Right lobe of liver (tissue), 6 donors: ENCODE measurements at regions not wholly inside any gene's neighbourhood (a gene's known extent, or its start where the extent isn't known, plus 50 kb on each side); places are given as distances from the start of the nearest gene placed in this dataset.

Experiments used
- ATAC-seq, 4 donors: fragments of 200-7000 bp; cut with Tn5 transposase; one replicate each; pipeline ENCODE4 v1.9.1; 2020; ENCODE audit warnings: mild to moderate bottlenecking in 4 of 4, moderate library complexity in 4 of 4
- DNase-seq, 3 donors: peaks; one replicate each; pipeline ENCODE4 v3.0.0-alpha.2; 2020
- H3K27ac ChIP-seq, 3 donors: fragments of 200-600 bp; one replicate each; pipeline ENCODE4 v1.8.0; 2022
- H3K27me3 ChIP-seq, 2 donors: fragments of 200-600 bp; one replicate each; pipeline ENCODE4 v1.8.0; 2022
- H3K36me3 ChIP-seq, 4 donors: fragments of 200-600 bp; sonication (generic) in 1 of 4; one replicate each; pipeline versions ENCODE4 v1.5.1 to v1.8.0; 2017 to 2022; ENCODE audit warnings: control low read depth in 1 of 4
- H3K4me1 ChIP-seq, 4 donors: fragments of 200-600 bp; sonication (generic) in 1 of 4; one replicate each; pipeline versions ENCODE4 v1.5.1 to v1.8.0; 2017 to 2022; ENCODE audit warnings: control low read depth in 1 of 4
- H3K4me3 ChIP-seq, 3 donors: fragments of 200-600 bp; one replicate each; pipeline ENCODE4 v1.8.0; 2022
- H3K9me3 ChIP-seq, 4 donors: fragments of 200-600 bp; sonication (generic) in 1 of 4; one replicate each; pipeline versions ENCODE4 v1.5.1 to v1.8.0; 2017 to 2022; ENCODE audit warnings: control low read depth in 1 of 4
- POLR2A ChIP-seq: fragments of 450-650 bp; IDR thresholded peaks from one replicate; pipeline ENCODE4 v1.6.1; 2017; ENCODE audit warnings: antibody characterized with exemption, mild to moderate bottlenecking
- WGBS: methylation state at CpG from one replicate; pipeline ENCODE4 v1.1.6; 2018; ENCODE audit warnings: low coverage, low lambda C conversion rate; ENCODE audit not compliant: insufficient coverage; ENCODE audit errors: missing lambda C conversion rate; 5-methylcytosine and 5-hydroxymethylcytosine counted together
- intact Hi-C, 2 donors: fragments of 100-400 bp; cut with DNase I; formaldehyde crosslinking; loops; one replicate each; pipeline versions ENCODE4 v1.11.2 to v1.14.1; 2022
- TF ChIP-seq, protein P1 (sequence below), 4 donors: fragments of 200-600 bp in 3 of 4; fragments of 450-650 bp in 1 of 4; IDR thresholded peaks; one replicate each; pipeline versions ENCODE4 v1.5.1 to v1.8.0; 2016 to 2022; ENCODE audit warnings: antibody characterized with exemption in 4 of 4, mild to moderate bottlenecking in 2 of 4
- donor health status: DM: no; HTN: yes; CAD: no.
- donor health status: DM: no; HTN: no; CAD: no.
- donor health status: DM: no; HTN: no; CAD: no.
- donor health status: DM: no; HTN: yes; CAD: no.
- donor health status: DM: no; HTN: yes; CAD: no.

DNA sequence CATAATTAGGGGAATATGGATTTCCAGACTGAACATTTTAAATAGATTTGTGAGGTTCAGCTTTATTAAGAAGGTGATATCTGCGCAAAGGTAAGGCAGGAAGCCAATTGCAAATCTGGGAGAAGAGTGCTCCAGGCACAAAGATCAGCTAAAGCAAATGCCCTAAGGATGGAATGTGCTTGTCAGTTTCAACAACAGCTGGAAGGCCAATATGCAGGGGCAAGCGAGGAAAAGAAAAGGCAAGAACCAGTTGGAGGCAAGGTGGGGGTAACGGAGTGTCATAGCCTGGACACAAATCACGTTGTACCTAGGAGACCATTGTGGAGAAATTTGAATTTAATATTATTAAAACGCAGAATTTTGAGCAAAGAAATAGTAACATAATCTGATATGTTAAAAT is 1710.3 kb upstream of the PCDH7 start:
- 38% methylated on average over 5 of the region's 5 CpGs for WGBS

DNA sequence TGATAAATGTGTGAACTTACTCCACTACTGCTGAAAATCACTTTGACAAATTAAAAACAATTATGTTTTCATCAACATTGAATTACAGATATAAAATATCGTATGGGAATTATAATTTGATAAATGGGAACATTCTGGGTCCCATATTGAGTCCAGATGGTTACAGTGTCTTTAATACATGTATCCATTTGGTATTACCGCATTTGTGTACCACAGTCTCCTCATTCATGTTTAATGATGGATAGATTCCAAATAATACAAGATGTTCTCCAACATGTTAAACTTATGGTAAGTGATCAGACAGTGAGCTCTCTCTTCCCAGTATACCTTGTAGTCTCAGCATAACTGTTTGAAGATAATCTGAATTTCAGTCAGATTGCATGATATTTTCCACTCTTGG is 1706.8 kb upstream of the PCDH7 start:
- TF ChIP-seq, protein P1, sequence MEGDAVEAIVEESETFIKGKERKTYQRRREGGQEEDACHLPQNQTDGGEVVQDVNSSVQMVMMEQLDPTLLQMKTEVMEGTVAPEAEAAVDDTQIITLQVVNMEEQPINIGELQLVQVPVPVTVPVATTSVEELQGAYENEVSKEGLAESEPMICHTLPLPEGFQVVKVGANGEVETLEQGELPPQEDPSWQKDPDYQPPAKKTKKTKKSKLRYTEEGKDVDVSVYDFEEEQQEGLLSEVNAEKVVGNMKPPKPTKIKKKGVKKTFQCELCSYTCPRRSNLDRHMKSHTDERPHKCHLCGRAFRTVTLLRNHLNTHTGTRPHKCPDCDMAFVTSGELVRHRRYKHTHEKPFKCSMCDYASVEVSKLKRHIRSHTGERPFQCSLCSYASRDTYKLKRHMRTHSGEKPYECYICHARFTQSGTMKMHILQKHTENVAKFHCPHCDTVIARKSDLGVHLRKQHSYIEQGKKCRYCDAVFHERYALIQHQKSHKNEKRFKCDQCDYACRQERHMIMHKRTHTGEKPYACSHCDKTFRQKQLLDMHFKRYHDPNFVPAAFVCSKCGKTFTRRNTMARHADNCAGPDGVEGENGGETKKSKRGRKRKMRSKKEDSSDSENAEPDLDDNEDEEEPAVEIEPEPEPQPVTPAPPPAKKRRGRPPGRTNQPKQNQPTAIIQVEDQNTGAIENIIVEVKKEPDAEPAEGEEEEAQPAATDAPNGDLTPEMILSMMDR (IDR thresholded peaks at IDR 0.05), result no peak
- TF ChIP-seq POLR2A, result no peak
- Histone ChIP-seq H3K36me3 (no peaks in the 10 kb centered on the region), H3K4me3 (no peak overlapping the region), H3K4me1 (no peaks in the 10 kb centered on the region), H3K27ac (no peak overlapping the region), H3K9me3 (no peaks in the 10 kb centered on the region), H3K27me3 (no peaks in the 10 kb centered on the region)
- intact Hi-C loops, result no loop called here
- WGBS, result 35% methylated on average over 2 of the region's 2 CpGs
- DNase-seq, result no peak
- ATAC-seq, result no peak

More for the DNA sequence above, 1710.3 kb upstream of the PCDH7 start:
- DNase-seq (no peak), ATAC-seq (no peak)
- no peaks in the 10 kb centered on the region for H3K9me3 ChIP-seq
- no peaks in the 10 kb centered on the region for H3K27me3 ChIP-seq
- H3K4me1 ChIP-seq, result no peaks in the 10 kb centered on the region
- no peaks in the 10 kb centered on the region for H3K36me3 ChIP-seq
- TF ChIP-seq, protein P1 (IDR thresholded peaks at IDR 0.05), result no peak
- TF ChIP-seq POLR2A, result no peak
- H3K4me3 ChIP-seq, result no peak overlapping the region
- intact Hi-C loops, result no loop called here
- H3K27ac ChIP-seq, result no peak overlapping the region

DNA sequence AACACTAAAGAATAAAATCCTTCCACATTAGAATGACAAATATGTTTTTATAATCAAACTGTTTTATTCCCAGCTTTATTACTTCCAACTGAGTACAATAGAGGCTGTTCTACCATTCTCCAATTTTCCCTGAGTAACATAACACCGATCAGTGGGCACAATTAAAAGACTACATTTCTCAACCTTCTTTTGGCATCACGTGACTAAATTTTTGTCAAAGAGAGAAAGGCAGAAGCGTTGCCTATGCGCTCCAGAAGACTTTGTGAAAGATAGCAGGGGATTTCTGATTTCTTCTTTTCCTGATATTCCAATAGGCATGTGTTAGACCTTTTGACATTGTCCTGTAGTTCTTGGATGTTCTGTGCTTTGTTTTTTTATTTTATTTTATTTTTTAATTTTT is 1705.6 kb upstream of the PCDH7 start:
- no peaks in the 10 kb centered on the region for H3K36me3 ChIP-seq
- no peak for TF ChIP-seq POLR2A
- TF ChIP-seq, protein P1 (IDR thresholded peaks at IDR 0.05), result no peak
- H3K27ac ChIP-seq, result no peak overlapping the region
- no peaks in the 10 kb centered on the region for H3K27me3 ChIP-seq
- DNase-seq, result no peak
- no peaks in the 10 kb centered on the region for H3K9me3 ChIP-seq
- H3K4me3 ChIP-seq, result no peak overlapping the region
- 57% methylated on average over 4 of the region's 4 CpGs for WGBS
- no peak for ATAC-seq
- no peaks in the 10 kb centered on the region for H3K4me1 ChIP-seq
- intact Hi-C loops, result no loop called here

DNA sequence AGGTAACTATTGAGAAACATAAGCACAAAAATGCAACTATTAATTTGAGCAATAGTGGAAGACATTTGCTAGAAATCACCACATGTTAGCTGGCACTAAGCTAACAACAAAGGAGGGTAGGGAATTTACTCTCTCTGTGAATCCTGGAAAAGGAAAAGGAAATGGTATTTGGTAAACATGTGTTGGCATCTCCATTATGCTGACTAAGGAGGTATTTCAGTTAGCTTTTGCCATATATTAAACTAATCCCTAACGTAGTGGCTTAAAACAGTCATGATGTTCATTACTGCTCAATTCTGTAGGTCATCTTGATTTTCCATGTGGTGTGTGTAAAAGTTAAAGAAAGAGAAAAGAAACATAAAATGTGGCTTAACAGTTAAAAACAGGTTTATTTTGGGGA is 1686.5 kb upstream of the PCDH7 start:
- no peak for DNase-seq
- 38% methylated on average over 1 of the region's 1 CpG for WGBS
- no peak for TF ChIP-seq POLR2A
- TF ChIP-seq, protein P1 (IDR thresholded peaks at IDR 0.05), result no peak

DNA sequence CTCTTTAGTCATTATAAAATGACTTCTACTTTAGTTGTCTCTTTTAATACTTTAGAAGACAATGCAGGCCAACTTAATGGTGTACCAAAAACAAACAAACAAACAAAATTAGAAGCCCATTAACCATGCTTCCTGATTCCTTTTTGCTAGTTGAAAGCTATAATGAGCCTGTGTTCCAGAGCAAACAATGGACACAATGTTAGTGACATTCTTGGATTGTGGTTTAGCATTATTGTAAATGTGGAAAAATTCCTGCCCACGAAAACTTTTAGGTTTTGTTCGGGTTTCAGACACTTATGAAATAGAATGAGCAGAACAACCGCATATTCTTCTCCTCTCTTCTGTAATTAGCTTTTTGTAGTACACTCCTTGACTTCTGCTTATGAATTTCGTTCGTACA is 1682.7 kb upstream of the PCDH7 start:
- WGBS, result 64% methylated on average over 5 of the region's 5 CpGs
- Histone ChIP-seq H3K36me3 (no peaks in the 10 kb centered on the region), H3K4me3 (no peak overlapping the region), H3K27me3 (no peaks in the 10 kb centered on the region), H3K27ac (no peak overlapping the region), H3K4me1 (no peaks in the 10 kb centered on the region), H3K9me3 (no peaks in the 10 kb centered on the region)
- DNase-seq, result no peak
- no peak for ATAC-seq
- intact Hi-C loops, result no loop called here
- no peak for TF ChIP-seq POLR2A
- TF ChIP-seq, protein P1 (IDR thresholded peaks at IDR 0.05), result no peak

More for the DNA sequence above, 1686.5 kb upstream of the PCDH7 start:
- no peaks in the 10 kb centered on the region for H3K36me3 ChIP-seq
- no peaks in the 10 kb centered on the region for H3K9me3 ChIP-seq
- no peak overlapping the region for H3K4me3 ChIP-seq
- intact Hi-C loops, result no loop called here
- no peak overlapping the region for H3K27ac ChIP-seq
- no peaks in the 10 kb centered on the region for H3K27me3 ChIP-seq
- ATAC-seq, result no peak
- no peaks in the 10 kb centered on the region for H3K4me1 ChIP-seq
